GM18499 (cell line): ENCODE measurements at regions not wholly inside any gene's neighbourhood (a gene's known extent, or its start where the extent isn't known, plus 50 kb on each side); places are given as distances from the start of the nearest gene placed in this dataset.

Experiments used
- ATAC-seq: cut with Tn5 transposase; IDR thresholded peaks from one replicate; pipeline ENCODE4 v1.9.1; 2021; ENCODE audit warnings: moderate number of reproducible peaks; ENCODE audit not compliant: insufficient read depth, unreplicated experiment

- ATAC-seq: no peak
Measured at GRCh38 chr6:115729036-115729435, 331.7 kb downstream of the FRK start.

GRCh38 chr6:115728171-115728570 lies 332.5 kb downstream of the FRK start:
- ATAC-seq: no peak

GRCh38 chr6:115721564-115721963 lies 339.1 kb downstream of the FRK start:
- no peak for ATAC-seq

GRCh38 chr6:115720900-115721299 lies 339.8 kb downstream of the FRK start:
- ATAC-seq: no peak

GRCh38 chr6:115717472-115717871 lies 343.2 kb downstream of the FRK start:
- ATAC-seq: peak; percentile 30

- peak; percentile 99 for ATAC-seq
Measured at GRCh38 chr6:115717062-115717461, 343.6 kb downstream of the FRK start.

- ATAC-seq: no peak
Measured at GRCh38 chr6:115712291-115712961, 348.3 kb downstream of the FRK start.

- ATAC-seq: no peak
Measured at GRCh38 chr6:115708850-115709249, 351.8 kb downstream of the FRK start.

GRCh38 chr6:115706981-115707380 lies 353.7 kb downstream of the FRK start:
- no peak for ATAC-seq

- no peak for ATAC-seq
Measured at GRCh38 chr6:115706324-115706723, 354.4 kb downstream of the FRK start.

GRCh38 chr6:115704028-115704427 lies 356.7 kb downstream of the FRK start:
- no peak for ATAC-seq

- no peak for ATAC-seq
Measured at GRCh38 chr6:115691433-115691832, 369.3 kb downstream of the FRK start.

GRCh38 chr6:115690854-115691253 lies 369.8 kb downstream of the FRK start:
- ATAC-seq: no peak

- no peak for ATAC-seq
Measured at GRCh38 chr6:115681978-115682775, 378.5 kb downstream of the FRK start.

GRCh38 chr6:115680621-115681020 lies 380.1 kb downstream of the FRK start:
- ATAC-seq: no peak

GRCh38 chr6:115677198-115677597 lies 383.5 kb downstream of the FRK start:
- no peak for ATAC-seq

- ATAC-seq: no peak
Measured at GRCh38 chr6:115675443-115675842, 385.2 kb downstream of the FRK start.

GRCh38 chr6:115668781-115669180 lies 391.9 kb downstream of the FRK start:
- ATAC-seq: no peak

- no peak for ATAC-seq
Measured at GRCh38 chr6:115668211-115668610, 392.5 kb downstream of the FRK start.

GRCh38 chr6:115667478-115668026 lies 393.1 kb downstream of the FRK start:
- no peak for ATAC-seq

GRCh38 chr6:115666997-115667396 lies 393.7 kb downstream of the FRK start:
- ATAC-seq: no peak

GRCh38 chr6:115665310-115665709 lies 395.4 kb downstream of the FRK start:
- no peak for ATAC-seq
